GM12864 (cell line): ENCODE measurements at regions not wholly inside any gene's neighbourhood (a gene's known extent, or its start where the extent isn't known, plus 50 kb on each side); places are given as distances from the start of the nearest gene placed in this dataset.
A peak's percentile ranks its signal among the peaks of the same experiment; 100 is the strongest.

Source experiments
- DNase-seq: peaks from one replicate; pipeline ENCODE4 v3.0.0-alpha.2; 2011; ENCODE audit warnings: low read depth
- H3K4me3 ChIP-seq: 2 replicates; pipeline ENCODE4 v1.5.1; 2011; ENCODE audit warnings: mild to moderate bottlenecking, low read depth, low read length, control low read depth
- CTCF ChIP-seq: IDR thresholded peaks from 2 replicates; pipeline ENCODE4 v1.5.1; 2011; ENCODE audit warnings: low read depth, mild to moderate bottlenecking, moderate library complexity, low read length, control low read depth, inconsistent platforms; ENCODE audit errors: missing control alignments

- H3K4me3 ChIP-seq, result no peak overlapping the region
- no peak for TF ChIP-seq CTCF
- no peak for DNase-seq
These were observed 243.1 kb downstream of the LTN1 start for GRCh38 chr21:28749536-28749935.

GRCh38 chr21:28747464-28747863 is 245.2 kb downstream of the LTN1 start:
- TF ChIP-seq CTCF, result no peak
- H3K4me3 ChIP-seq, result no peak overlapping the region
- DNase-seq, result no peak

GRCh38 chr21:28746166-28746565 is 246.5 kb downstream of the LTN1 start:
- TF ChIP-seq CTCF, result no peak
- DNase-seq, result no peak
- H3K4me3 ChIP-seq, result no peak overlapping the region

GRCh38 chr21:28745131-28746016 is 247.3 kb downstream of the LTN1 start:
- peak; percentile 68 for DNase-seq
- H3K4me3 ChIP-seq, result peak overlapping the region; percentile 0; the same call in 1 of the 2 replicates
- TF ChIP-seq CTCF, result peak; percentile 92

GRCh38 chr21:28743723-28744122 is 249.0 kb downstream of the LTN1 start:
- H3K4me3 ChIP-seq, result no peak overlapping the region
- DNase-seq, result no peak
- TF ChIP-seq CTCF, result no peak

- no peak overlapping the region for H3K4me3 ChIP-seq
- DNase-seq, result no peak
- no peak for TF ChIP-seq CTCF
These were observed 250.2 kb downstream of the LTN1 start for GRCh38 chr21:28742527-28742926.

- DNase-seq, result no peak
- H3K4me3 ChIP-seq, result no peak overlapping the region
- TF ChIP-seq CTCF, result no peak
These were observed 252.6 kb downstream of the LTN1 start for GRCh38 chr21:28740125-28740524.
